ENCODE measurements at regions not wholly inside any gene's neighbourhood (a gene's known extent, or its start where the extent isn't known, plus 50 kb on each side); places are given as distances from the start of the nearest gene placed in this dataset.

DNA sequence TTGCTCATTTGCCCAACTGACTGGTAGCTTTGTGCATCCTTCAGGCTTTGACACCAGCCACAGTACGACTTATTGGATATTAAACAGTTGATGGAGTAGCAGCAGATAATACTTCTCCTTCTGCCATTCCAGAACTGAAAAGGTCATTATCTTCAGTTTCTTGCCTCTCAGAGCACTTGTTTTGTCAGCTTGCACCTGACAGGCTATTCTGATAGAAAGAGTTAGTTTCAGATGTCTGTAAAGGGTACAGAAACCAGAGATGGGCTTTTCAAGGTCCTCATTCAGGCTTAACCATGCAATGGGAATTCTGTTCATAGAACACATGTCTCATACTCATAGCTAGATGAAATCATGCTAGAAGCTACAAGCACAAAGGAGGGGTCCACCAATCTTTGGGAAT, 367.2 kb downstream of the OTOL1 start:
- TF ChIP-seq, protein P1, sequence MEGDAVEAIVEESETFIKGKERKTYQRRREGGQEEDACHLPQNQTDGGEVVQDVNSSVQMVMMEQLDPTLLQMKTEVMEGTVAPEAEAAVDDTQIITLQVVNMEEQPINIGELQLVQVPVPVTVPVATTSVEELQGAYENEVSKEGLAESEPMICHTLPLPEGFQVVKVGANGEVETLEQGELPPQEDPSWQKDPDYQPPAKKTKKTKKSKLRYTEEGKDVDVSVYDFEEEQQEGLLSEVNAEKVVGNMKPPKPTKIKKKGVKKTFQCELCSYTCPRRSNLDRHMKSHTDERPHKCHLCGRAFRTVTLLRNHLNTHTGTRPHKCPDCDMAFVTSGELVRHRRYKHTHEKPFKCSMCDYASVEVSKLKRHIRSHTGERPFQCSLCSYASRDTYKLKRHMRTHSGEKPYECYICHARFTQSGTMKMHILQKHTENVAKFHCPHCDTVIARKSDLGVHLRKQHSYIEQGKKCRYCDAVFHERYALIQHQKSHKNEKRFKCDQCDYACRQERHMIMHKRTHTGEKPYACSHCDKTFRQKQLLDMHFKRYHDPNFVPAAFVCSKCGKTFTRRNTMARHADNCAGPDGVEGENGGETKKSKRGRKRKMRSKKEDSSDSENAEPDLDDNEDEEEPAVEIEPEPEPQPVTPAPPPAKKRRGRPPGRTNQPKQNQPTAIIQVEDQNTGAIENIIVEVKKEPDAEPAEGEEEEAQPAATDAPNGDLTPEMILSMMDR (IDR thresholded peaks at IDR 0.05) = no peak
- TF ChIP-seq EP300 (IDR thresholded peaks at IDR 0.05) (no peak), POLR2AphosphoS5 (IDR thresholded peaks at IDR 0.05) (no peak), POLR2A (IDR thresholded peaks at IDR 0.05) (no peak)
